OCI-LY7 (cell line): ENCODE measurements at regions not wholly inside any gene's neighbourhood (a gene's known extent, or its start where the extent isn't known, plus 50 kb on each side); places are given as distances from the start of the nearest gene placed in this dataset.

Experiments used
- EZH2phosphoT487 ChIP-seq: fragments of 200-600 bp; sonication (generic); IDR thresholded peaks from 2 replicates; pipeline ENCODE4 v1.6.1; 2018; ENCODE audit warnings: low read depth, borderline replicate concordance, mild to moderate bottlenecking, mixed run types, antibody characterized with exemption, low read length, moderate library complexity, mixed read lengths
- TF ChIP-seq, protein P1 (sequence below): fragments of 200-600 bp; sonication (generic); conservative IDR thresholded peaks from 2 replicates; pipeline ENCODE4 v1.5.1; 2014; ENCODE audit warnings: mild to moderate bottlenecking, antibody characterized with exemption, low read length, moderate library complexity, mixed read lengths

- TF ChIP-seq, protein P1, sequence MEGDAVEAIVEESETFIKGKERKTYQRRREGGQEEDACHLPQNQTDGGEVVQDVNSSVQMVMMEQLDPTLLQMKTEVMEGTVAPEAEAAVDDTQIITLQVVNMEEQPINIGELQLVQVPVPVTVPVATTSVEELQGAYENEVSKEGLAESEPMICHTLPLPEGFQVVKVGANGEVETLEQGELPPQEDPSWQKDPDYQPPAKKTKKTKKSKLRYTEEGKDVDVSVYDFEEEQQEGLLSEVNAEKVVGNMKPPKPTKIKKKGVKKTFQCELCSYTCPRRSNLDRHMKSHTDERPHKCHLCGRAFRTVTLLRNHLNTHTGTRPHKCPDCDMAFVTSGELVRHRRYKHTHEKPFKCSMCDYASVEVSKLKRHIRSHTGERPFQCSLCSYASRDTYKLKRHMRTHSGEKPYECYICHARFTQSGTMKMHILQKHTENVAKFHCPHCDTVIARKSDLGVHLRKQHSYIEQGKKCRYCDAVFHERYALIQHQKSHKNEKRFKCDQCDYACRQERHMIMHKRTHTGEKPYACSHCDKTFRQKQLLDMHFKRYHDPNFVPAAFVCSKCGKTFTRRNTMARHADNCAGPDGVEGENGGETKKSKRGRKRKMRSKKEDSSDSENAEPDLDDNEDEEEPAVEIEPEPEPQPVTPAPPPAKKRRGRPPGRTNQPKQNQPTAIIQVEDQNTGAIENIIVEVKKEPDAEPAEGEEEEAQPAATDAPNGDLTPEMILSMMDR: no peak
- TF ChIP-seq EZH2phosphoT487: no peak
Measured at GRCh38 chr3:154615471-154615870, 185.5 kb upstream of the GPR149 start.
